BE2C (cell line): ENCODE measurements at regions not wholly inside any gene's neighbourhood (a gene's known extent, or its start where the extent isn't known, plus 50 kb on each side); places are given as distances from the start of the nearest gene placed in this dataset.

ENCODE experiments used
- DNase-seq: peaks from one replicate; pipeline ENCODE4 v3.0.0-alpha.2; 2020
- H3K27me3 ChIP-seq: fragments of 250-450 bp; sonication (Bioruptor Pico); 2 replicates; pipeline ENCODE4 v1.5.1; 2020; ENCODE audit warnings: mild to moderate bottlenecking
- H3K36me3 ChIP-seq: fragments of 250-450 bp; sonication (Bioruptor Pico); 2 replicates; pipeline ENCODE4 v1.5.1; 2020; ENCODE audit warnings: mild to moderate bottlenecking
- H3K4me1 ChIP-seq: fragments of 250-450 bp; sonication (Bioruptor Pico); 2 replicates; pipeline ENCODE4 v1.5.1; 2020
- H3K4me3 ChIP-seq: 2 replicates; pipeline ENCODE4 v1.5.1; 2011; ENCODE audit warnings: low read depth, low read length
- H3K9me3 ChIP-seq: fragments of 250-450 bp; sonication (Bioruptor Pico); 2 replicates; pipeline ENCODE4 v1.5.1; 2020
- TF ChIP-seq, protein P1 (sequence below): IDR thresholded peaks from 2 replicates; pipeline ENCODE4 v1.5.1; 2012; ENCODE audit warnings: mild to moderate bottlenecking, low read depth, low read length

DNA sequence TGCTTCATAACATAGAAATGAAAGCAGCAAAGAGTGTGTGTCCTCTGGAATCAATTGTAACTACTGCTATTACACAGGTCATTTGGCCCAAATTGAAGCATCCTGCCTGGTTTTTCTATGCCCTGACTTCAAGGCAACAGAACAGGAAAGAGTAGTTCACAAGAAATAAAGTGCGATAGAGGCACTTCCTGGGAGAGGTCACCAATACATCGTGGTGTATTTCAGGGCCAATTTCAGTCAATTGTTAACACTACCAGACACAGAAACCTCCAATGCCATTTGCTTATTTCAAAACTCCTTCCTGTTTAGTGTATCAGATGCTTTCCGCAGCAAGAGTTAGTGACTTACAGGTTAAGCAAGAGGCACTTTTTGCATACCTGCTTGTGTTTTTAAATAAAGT lies 292.1 kb downstream of the ETAA1 start:
- no peak for DNase-seq
- no peaks in the 10 kb centered on the region for H3K4me1 ChIP-seq
- H3K27me3 ChIP-seq, result no peaks in the 10 kb centered on the region
- no peaks in the 10 kb centered on the region for H3K9me3 ChIP-seq
- TF ChIP-seq, protein P1, sequence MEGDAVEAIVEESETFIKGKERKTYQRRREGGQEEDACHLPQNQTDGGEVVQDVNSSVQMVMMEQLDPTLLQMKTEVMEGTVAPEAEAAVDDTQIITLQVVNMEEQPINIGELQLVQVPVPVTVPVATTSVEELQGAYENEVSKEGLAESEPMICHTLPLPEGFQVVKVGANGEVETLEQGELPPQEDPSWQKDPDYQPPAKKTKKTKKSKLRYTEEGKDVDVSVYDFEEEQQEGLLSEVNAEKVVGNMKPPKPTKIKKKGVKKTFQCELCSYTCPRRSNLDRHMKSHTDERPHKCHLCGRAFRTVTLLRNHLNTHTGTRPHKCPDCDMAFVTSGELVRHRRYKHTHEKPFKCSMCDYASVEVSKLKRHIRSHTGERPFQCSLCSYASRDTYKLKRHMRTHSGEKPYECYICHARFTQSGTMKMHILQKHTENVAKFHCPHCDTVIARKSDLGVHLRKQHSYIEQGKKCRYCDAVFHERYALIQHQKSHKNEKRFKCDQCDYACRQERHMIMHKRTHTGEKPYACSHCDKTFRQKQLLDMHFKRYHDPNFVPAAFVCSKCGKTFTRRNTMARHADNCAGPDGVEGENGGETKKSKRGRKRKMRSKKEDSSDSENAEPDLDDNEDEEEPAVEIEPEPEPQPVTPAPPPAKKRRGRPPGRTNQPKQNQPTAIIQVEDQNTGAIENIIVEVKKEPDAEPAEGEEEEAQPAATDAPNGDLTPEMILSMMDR, result no peak
- no peaks in the 10 kb centered on the region for H3K36me3 ChIP-seq
- no peak overlapping the region for H3K4me3 ChIP-seq

DNA sequence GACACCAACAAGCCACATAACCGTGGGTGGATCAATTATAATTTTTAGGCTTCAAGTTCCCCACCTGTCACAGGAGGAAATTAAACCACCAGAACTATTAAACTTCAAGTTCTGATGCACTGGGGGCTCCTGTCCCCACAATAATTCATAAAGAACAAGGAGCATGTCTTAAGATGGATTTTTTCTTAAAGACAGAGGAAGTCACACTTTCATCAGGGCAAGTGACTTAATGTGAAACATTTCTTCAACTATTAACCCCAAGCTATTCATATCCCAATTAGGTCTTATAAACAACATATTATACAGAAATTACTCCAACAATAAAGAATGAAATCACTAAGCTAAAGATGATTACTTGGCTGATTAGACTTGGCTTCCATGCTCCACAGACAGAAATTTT lies 292.5 kb downstream of the ETAA1 start:
- TF ChIP-seq, protein P1, result no peak
- Histone ChIP-seq H3K36me3 (no peaks in the 10 kb centered on the region), H3K27me3 (no peaks in the 10 kb centered on the region), H3K4me1 (no peaks in the 10 kb centered on the region), H3K4me3 (no peak overlapping the region), H3K9me3 (no peaks in the 10 kb centered on the region)
- no peak for DNase-seq

DNA sequence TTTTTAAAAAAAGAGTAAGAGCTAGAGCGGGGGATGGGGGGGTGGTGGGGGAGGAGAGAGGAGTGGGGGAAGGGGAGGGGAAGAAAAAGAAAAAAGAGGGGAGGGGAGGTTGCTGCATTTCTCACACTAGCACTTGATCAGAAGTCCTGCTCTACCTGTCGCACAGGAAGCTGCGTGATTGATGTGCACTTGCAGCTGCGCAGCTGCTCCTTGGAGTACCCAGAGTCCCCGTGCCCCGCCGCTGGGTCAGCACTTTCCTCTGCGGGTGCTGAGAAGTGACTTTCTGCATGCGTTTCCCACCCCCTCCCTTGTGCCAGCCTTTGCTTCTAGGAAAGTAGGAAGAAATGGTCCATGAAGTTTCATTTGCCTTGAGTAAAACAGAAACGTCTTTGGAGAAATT lies 297.3 kb downstream of the ETAA1 start:
- Histone ChIP-seq H3K36me3 (no peaks in the 10 kb centered on the region), H3K27me3 (no peaks in the 10 kb centered on the region), H3K9me3 (no peaks in the 10 kb centered on the region), H3K4me1 (no peaks in the 10 kb centered on the region), H3K4me3 (no peak overlapping the region)
- no peak for DNase-seq
- TF ChIP-seq, protein P1, result no peak

DNA sequence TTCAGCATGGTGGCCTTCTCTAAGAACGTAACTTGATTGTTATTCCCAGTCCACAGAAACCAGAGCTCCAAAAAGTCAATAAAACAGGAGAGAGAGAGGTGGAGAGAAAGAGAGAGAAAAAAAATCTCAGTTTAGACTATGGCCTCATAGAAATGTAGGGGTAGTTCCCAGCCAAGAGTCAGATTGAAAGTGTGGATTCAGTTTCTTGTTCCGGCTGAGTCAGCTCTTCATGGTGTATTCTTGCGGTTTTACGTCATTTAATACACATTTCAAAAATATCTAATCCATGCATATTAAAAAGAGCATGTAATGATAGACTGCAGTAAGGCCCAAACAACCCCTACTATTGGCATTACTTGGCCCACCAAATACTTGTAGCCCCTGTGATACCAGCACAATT lies 303.9 kb downstream of the ETAA1 start:
- TF ChIP-seq, protein P1, result no peak
- no peak for DNase-seq
- no peaks in the 10 kb centered on the region for H3K4me1 ChIP-seq
- H3K27me3 ChIP-seq, result no peaks in the 10 kb centered on the region
- no peaks in the 10 kb centered on the region for H3K9me3 ChIP-seq
- no peak overlapping the region for H3K4me3 ChIP-seq
- no peaks in the 10 kb centered on the region for H3K36me3 ChIP-seq

DNA sequence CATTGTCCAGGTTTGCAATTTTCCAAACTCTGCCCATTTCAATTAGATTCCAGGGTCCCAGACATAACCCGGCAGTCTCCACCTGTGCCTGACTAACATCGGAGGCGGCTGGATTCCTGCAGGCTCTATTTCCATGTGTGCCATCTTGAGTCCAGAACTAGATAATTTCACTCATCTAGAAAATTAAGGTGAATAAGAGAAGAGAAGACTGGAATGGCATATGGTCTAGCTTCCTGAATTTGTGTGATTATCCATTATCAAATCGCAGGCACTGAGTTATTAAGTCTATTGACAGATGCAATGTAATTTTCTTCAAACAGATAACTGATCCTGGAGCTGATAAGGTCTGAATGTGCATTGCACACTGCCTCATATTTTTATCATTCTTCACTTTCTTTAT lies 305.2 kb downstream of the ETAA1 start:
- Histone ChIP-seq H3K9me3 (no peaks in the 10 kb centered on the region), H3K36me3 (no peaks in the 10 kb centered on the region), H3K4me1 (no peaks in the 10 kb centered on the region), H3K4me3 (no peak overlapping the region), H3K27me3 (no peaks in the 10 kb centered on the region)
- TF ChIP-seq, protein P1, result no peak
- DNase-seq, result peak; percentile 11

DNA sequence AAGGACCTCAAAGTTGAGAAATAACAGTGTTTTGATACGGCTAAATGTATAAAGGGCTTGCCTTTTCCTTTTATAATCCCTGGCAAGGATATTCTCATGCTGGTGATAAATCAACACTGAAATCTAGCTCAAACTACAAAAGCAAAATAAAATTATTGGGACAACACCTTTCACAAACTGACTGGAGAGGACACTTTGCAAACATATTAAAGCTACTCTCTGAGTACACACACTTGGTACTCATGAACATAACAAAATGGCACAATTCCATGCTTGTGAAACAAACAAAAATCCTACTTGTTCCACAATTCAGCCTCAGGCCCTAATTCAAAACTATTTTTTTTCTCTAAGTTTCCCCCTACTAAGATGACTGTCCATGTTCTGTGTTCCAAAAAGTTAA lies 305.8 kb downstream of the ETAA1 start:
- H3K4me3 ChIP-seq, result no peak overlapping the region
- H3K9me3 ChIP-seq, result no peaks in the 10 kb centered on the region
- no peaks in the 10 kb centered on the region for H3K27me3 ChIP-seq
- TF ChIP-seq, protein P1, result no peak
- no peak for DNase-seq
- no peaks in the 10 kb centered on the region for H3K36me3 ChIP-seq
- no peaks in the 10 kb centered on the region for H3K4me1 ChIP-seq
